ENCODE measurements at regions not wholly inside any gene's neighbourhood (a gene's known extent, or its start where the extent isn't known, plus 50 kb on each side); places are given as distances from the start of the nearest gene placed in this dataset.

DNA sequence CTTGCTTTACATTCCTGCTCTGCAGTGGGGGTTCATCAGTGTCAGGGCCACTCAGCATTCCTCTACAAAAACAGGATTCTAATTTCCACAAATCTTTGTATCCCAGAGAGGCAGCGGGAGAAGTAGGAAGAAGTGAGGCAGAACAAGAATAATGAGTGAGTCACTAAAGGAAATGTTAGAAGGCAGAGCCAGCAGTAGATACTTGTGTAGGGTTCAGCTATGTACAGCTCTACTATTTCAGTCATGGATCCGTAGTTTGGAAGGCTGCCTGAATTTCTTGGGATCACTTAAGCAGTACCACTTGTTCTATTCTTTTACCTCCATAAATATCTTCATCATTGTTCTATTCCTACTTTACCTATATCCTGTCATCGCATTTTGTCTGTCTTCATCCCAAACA is 246.3 kb upstream of the TLE4 start:
- no peak for TF ChIP-seq CTCF (IDR thresholded peaks at IDR 0.05; ENCODE audit: low read depth, low read length)
- Histone ChIP-seq H3K4me3 (no peak overlapping the region), H3K36me3 (no peaks in the 10 kb centered on the region), H3K27ac (no peak overlapping the region), H3K9me3 (ENCODE audit: low read depth) (no peaks in the 10 kb centered on the region), H3K4me1 (ENCODE audit: low read depth) (no peaks in the 10 kb centered on the region), H3K27me3 (no peaks in the 10 kb centered on the region)
- no peak for DNase-seq (ENCODE audit: low read depth in 1 of 2, low spot score in 1 of 2)

- DNase-seq (ENCODE audit: low read depth in 1 of 2, low spot score in 1 of 2), result no peak
- H3K27me3 ChIP-seq, result no peaks in the 10 kb centered on the region
- no peak overlapping the region for H3K4me3 ChIP-seq
- no peaks in the 10 kb centered on the region for H3K9me3 ChIP-seq (ENCODE audit: low read depth)
- no peak overlapping the region for H3K27ac ChIP-seq
- H3K4me1 ChIP-seq (ENCODE audit: low read depth), result no peaks in the 10 kb centered on the region
- no peaks in the 10 kb centered on the region for H3K36me3 ChIP-seq
- TF ChIP-seq CTCF (IDR thresholded peaks at IDR 0.05; ENCODE audit: low read depth, low read length), result no peak
These were observed 241.9 kb upstream of the TLE4 start for GRCh38 chr9:79329861-79330260.

GRCh38 chr9:79334001-79334400 is 237.8 kb upstream of the TLE4 start:
- Histone ChIP-seq H3K27ac (no peak overlapping the region), H3K4me3 (no peak overlapping the region), H3K4me1 (ENCODE audit: low read depth) (no peaks in the 10 kb centered on the region), H3K36me3 (no peaks in the 10 kb centered on the region), H3K27me3 (no peaks in the 10 kb centered on the region), H3K9me3 (ENCODE audit: low read depth) (no peaks in the 10 kb centered on the region)
- TF ChIP-seq CTCF (IDR thresholded peaks at IDR 0.05; ENCODE audit: low read depth, low read length), result no peak
- DNase-seq (ENCODE audit: low read depth in 1 of 2, low spot score in 1 of 2), result no peak

GRCh38 chr9:79334711-79335110 is 237.1 kb upstream of the TLE4 start:
- Histone ChIP-seq H3K4me3 (no peak overlapping the region), H3K27ac (no peak overlapping the region), H3K9me3 (ENCODE audit: low read depth) (no peaks in the 10 kb centered on the region), H3K4me1 (ENCODE audit: low read depth) (no peaks in the 10 kb centered on the region), H3K36me3 (no peaks in the 10 kb centered on the region), H3K27me3 (no peaks in the 10 kb centered on the region)
- no peak for DNase-seq (ENCODE audit: low read depth in 1 of 2, low spot score in 1 of 2)
- TF ChIP-seq CTCF (IDR thresholded peaks at IDR 0.05; ENCODE audit: low read depth, low read length), result no peak

- no peaks in the 10 kb centered on the region for H3K9me3 ChIP-seq (ENCODE audit: low read depth)
- H3K27me3 ChIP-seq, result no peaks in the 10 kb centered on the region
- H3K27ac ChIP-seq, result no peak overlapping the region
- H3K4me3 ChIP-seq, result no peak overlapping the region
- DNase-seq (ENCODE audit: low read depth in 1 of 2, low spot score in 1 of 2), result no peak
- no peak for TF ChIP-seq CTCF (IDR thresholded peaks at IDR 0.05; ENCODE audit: low read depth, low read length)
- no peaks in the 10 kb centered on the region for H3K36me3 ChIP-seq
- no peaks in the 10 kb centered on the region for H3K4me1 ChIP-seq (ENCODE audit: low read depth)
These were observed 235.8 kb upstream of the TLE4 start for GRCh38 chr9:79335987-79336386.

GRCh38 chr9:79341561-79341960 is 230.2 kb upstream of the TLE4 start:
- no peaks in the 10 kb centered on the region for H3K9me3 ChIP-seq (ENCODE audit: low read depth)
- no peak for DNase-seq (ENCODE audit: low read depth in 1 of 2, low spot score in 1 of 2)

More at GRCh38 chr9:79341561-79341960, 230.2 kb upstream of the TLE4 start:
- Histone ChIP-seq H3K4me3 (no peak overlapping the region), H3K27me3 (no peaks in the 10 kb centered on the region), H3K4me1 (ENCODE audit: low read depth) (no peaks in the 10 kb centered on the region), H3K36me3 (no peaks in the 10 kb centered on the region), H3K27ac (no peak overlapping the region)
- TF ChIP-seq CTCF (IDR thresholded peaks at IDR 0.05; ENCODE audit: low read depth, low read length), result no peak
